ENCODE measurements at regions not wholly inside any gene's neighbourhood (a gene's known extent, or its start where the extent isn't known, plus 50 kb on each side); places are given as distances from the start of the nearest gene placed in this dataset.

DNA sequence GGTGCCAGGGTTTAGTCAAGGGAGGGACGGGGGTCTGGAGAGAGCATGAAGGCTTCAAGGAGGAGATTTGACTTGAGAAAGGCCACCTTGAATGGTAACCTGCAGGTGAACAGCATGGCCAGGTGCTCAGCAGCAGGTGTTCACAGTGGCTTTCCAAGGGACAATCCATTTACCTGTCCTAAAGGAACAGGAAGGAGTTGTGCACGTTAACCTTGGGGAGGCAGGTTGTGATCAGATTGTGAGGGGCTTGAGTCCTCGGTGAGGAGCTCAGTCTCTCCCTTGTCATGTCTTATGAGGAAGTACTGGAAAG, 120.1 kb upstream of the ERCC6L2 start:
- DNase-seq = no peak

DNA sequence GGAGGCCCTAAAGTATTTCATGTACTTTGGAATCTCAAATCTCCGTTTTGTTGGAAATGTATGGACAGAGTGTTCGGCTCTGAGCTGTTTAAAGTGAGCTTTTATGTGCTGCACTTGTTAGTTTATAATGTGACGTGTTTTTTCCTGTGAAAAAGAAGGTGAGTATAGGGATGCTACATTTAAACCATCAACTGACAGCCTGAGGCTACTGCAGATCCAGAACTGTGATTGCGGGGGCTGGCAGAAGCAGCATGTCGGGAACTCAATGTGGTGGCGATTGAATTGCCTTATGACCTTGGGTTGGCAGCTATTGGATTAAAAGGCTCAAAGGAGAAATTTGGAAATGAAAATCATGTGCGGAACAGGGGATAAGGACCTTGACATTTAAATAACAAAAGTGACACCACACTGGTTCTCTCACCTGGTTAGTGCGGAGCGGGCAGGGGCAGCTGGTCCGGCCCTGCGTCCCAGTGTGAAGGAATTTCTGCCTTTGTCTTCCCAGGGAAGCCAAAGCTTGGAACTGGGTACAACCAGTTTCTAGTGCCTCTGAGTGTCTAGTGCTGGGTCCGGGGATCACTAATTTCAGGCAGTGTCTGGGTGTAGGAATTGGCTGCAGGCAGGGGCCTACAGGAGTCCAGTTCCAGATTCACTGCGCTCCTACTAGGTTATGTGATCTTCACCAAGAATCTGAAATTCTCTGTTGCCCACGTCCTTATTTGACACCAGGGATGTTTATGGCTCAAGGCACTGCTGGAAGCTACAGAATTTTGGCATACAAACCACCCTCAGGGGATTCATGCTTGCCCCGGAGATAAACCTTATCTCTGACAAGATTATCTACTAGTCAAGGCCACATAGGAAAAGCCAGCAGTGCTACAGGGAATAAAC, 120.7 kb upstream of the ERCC6L2 start:
- no peak for DNase-seq

DNA sequence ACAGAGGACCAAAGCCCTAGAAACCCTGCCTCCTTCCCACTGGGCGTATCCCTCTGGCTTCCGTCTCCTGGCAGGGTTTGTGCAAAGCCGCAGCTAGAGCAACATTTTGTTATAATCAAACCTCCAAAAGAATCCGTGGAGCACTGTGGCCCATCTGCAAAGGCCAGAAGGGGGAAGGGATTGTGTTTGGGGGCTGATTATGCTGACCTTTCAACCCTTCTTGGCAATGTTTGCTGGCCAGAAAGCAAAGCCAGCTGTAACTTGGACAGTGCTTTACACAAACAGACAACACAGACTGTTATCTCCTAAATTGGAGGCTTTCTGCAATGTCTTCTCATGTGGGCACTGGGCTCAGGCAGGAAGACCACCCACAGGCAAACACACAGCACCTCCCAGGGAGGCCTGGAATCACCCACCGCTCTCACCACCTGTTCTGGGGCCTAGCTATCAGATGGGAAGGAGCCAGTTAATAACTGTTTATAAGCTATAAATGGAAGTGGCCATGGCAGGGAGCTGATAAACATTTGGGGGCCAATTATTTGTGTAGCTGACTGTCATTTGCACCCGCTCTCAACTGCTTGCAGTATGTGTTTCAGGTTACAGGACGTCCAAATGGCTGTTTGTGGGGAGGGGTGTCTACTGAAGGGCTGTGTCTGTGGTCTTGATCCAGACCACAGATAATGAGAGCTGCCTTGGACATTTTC, 121.6 kb upstream of the ERCC6L2 start:
- no peak for DNase-seq

DNA sequence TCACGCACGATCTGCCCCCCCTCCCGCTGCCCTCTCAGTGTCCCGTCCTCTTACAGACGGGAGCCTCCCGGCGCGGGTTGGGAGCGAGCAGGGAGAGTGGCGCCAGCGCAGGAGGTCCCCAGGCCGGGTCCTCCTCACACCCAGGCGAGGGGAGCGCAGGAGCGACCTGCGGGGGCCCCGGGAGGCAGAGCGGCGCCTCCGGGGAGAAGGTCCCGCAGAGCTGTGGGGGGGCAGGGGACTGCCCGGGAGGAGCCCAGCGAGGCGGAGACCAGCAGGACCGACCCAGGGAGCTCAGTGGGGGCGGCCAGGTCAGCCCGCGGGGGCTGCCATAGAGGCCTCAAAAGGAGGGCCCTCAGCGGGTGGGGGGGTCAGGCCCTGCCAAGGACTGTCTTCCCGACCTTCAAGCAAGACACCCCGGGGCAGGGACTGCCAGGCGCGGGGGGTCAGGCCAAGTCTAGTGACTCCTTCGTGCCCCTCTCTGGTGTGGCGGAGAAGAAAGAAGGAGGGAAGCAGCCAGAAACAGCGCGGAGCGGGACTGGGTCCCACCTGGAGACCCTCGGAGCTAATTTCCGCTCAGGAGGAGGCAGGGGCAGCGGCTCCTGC, 123.3 kb upstream of the ERCC6L2 start:
- DNase-seq = no peak

DNA sequence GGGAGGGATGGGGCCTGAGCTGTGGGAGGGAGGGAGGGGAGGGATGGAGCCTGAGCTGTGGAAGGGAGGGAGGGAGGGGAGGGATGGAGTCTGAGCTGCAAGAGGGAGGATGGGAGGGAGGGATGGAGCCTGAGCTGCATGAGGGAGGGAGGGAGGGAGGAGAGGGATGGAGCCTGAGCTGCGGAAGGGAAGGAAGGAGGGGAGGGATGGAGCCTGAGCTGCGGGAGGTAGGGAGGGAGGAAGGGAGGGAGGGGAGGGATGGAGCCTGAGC, 124.0 kb upstream of the ERCC6L2 start:
- DNase-seq = no peak

DNA sequence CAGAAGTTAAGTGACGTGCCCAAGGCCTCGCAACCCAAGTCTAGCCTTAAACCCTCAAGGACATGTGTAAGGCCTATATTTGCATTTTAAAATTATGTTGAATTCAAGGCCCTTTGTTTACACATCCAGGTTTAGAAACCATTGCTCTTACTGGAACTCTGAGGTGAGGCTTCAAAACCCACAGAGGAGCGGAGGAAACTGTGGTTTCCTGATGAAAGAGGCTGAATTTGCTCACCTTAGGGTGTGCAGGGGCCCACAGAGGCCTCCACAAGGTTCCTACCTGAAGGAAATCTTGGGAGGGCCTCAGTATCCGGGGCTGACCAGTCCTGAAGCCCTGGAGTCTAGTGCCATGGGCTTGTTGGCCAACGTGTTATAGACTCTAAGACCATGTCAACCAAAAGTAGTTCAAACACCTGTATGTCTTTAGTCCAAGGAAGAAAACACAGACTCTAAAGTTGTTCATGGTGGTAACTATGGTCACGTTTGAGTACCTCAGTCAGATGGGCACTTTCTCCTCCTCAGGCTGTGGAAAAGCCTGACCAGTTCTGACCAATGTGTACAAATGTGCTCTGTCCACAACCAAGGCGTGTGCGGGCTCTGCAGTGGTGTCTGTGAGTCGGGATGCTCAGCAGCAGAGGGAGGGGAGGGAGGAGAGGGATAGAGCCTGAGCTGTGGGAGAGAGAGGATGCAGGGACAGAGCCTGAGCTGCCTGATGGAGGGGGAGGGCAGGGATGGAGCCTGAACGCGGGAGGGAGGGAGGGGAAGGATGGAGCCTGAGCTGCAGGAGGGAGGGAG, 124.6 kb upstream of the ERCC6L2 start:
- DNase-seq = peak in 1 of 2 donors; percentile 3

DNA sequence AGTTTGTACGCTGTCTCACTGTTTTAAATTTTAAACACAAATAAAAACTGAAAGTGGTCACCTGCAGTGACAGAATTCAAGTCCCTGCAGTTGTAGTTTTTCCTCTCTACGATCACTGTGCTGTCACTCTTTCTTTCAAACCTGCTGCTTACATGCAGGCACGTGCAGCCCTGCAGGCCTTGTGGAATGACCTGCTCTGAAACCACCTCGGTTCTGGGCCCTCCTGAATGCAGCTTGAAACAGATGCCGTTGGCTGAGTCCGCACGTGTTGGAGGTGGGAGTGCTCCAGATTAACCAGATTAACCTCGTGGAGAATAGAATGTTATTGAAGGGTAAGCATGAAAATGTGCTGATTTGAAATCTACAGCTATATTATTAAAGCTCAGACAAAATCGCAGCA, 126.0 kb upstream of the ERCC6L2 start:
- DNase-seq = no peak

DNA sequence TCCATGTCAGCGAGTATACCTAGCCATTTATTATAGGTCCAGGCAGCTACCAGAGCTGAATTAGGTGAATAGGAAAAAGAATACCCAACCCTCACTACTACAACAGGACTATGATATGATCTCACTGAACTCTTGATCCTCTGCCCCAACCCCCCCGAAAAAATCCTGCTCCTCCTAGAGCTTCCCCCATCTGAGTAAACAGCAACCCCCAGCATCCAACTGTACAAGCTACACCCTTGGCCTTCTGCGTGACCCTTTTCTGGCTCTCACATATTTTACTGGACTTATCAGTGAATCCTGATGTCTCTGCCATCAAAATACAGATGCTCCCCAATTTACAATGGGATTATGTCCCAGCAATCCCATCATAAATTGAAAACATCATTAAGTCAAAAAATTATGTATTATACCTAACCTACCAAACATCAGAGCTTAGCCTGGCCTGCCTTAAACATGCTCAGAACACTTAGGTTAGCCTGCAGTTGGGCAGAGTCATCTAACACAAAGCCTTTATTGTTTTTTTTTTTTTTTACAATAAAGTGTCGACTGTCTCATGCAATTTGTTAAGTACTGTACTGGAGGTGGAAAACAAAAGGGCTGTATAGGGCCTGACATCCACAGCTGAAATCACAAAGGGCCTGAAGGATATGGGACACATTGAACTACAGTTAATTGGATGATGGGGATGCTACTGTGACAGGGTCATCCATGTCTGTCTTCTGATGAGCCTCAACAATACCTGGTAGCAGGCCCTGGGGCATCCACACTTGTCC, 128.9 kb upstream of the ERCC6L2 start:
- DNase-seq = no peak

DNA sequence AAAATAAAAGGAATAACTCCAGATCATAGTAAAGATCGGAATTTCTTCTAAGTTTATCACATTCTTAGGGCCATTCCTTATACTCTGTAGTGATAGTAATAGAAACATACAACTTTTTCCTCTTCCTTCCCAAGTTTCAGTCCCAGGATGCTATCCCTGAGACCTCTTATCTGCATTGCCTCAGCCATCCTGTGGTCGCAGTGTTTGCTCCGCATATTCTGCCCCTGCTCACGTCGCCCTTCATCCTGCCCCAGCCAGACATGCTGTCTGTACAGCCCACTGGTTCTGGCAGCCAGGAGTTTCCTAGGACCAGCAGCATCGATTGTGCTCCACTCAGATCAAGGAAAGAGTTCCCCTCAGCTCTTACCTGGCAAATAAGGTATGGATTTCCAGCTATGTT, 132.7 kb upstream of the ERCC6L2 start:
- no peak for DNase-seq

DNA sequence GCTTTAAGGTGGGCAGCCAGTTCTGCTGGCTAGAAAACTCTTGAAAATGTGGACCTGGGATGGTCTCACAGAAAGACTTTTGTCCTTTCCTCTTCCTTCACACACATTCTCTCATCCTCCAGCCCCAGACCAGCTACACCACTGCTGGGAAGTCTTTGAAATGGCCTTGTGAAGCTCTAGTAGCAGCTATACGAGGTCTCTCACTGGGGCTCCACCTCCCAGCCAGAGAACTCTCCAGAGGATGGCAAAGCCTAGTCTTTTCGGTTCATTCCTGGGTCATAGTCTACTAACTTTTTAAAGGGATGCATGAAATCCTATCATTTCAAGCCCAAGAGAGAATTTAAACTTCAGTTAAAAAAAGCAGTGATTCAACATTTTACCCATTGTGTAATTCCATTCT, 133.9 kb upstream of the ERCC6L2 start:
- DNase-seq = no peak

DNA sequence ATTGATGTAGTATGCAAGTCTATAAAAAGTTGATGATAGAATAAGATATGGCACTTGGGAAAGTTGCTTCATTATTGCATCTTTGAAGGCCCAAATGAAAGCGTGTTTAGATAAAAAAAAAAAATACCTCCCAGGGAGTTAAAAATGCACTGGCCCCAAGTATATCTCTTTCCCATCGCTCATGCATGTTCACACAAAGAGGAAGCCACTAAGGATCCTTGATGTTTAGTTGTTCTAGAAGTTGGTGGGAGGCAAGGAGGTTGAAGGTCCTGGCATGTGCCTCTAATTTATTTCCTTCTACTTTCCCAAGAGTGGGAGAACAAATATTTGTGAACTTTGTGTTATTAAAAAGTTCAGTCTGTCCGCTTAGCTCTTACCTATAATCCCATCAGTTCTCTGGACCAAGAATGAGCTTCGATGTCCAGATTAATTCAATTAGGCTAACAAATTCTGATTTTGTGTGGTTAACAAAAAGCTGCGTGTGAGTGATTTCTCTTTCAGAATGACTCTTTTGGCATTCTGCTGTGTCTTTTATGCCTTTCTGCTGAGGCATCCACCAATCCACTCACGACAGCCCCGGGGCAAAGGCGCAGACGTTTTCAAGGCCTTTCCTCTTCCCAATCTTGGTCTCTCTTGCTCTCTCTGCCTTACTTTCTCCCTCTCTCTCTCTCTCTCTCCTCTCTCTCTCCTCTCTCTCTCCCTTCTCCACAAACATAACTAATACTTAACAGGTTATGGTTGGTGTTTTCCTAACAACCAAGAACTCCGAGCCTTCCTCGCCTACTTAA, 135.1 kb upstream of the ERCC6L2 start:
- DNase-seq = no peak

DNA sequence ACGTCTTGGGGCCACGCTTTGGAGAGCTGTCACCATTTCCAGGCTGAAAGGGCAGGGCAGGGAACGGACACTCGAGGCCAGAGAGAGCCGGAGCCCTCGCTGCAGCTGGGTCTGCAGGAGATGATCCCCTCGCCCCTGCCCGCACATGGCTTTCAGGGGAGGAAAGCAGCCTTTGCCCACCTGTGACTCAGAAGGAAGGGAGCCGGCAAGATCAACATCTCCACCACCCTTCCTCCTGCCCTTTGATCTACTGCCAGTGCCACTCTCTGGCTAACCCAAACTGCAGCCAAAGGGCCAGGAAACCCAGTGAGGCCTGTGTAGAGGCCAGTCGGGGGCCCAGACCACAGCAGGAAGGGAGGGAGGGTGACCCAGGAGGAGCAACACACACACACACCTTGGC, 137.1 kb upstream of the ERCC6L2 start:
- DNase-seq = no peak

DNA sequence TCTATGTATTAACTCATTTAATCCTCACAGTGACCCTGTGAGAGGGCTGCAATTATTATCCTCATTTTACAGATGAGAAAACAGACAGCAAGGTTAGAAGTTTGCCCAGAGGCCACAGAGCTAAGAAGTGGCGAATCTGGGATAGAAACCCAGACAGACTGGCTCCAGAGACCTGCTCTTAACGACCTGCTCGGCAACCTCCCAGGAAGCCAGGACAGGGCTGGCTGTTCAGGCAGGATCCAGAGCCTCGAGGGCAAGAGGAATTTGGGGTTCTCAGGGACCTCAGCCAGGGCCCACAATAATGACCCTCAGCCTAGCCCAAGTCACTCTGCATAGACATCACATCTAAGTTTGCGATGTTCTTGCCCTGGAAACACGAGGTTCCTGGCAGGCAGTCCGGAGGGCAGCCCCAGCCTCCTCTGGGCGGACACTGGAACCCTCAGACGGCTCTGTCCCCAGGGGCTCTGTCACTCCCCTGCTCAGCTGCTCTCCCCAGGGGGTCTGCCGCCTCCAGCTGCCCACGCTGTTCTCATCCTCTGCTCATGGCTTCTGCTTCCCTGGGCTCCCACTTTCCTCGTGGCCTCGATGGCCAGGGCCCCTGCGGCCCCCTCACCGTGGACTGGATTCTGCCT, 138.5 kb upstream of the ERCC6L2 start:
- DNase-seq = no peak

DNA sequence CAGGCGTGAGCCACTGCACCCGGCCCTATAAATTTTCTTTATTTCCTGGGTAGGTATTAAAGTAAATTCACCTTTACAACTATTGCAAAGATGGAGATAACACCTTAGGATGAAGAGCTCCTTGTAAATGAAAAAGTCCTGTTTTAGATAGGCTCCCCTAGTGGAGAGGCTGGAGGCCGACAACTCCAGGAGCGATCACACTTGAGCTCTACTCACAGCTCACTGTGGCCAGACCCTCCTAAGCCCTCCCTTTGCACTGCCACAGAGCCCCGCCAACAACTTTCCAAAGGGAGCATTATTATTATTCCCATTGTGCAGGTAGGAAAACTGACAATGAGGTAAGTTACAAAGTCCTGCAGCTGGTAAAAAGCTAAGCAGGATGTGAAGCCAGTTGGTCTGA, 139.1 kb upstream of the ERCC6L2 start:
- no peak for DNase-seq

DNA sequence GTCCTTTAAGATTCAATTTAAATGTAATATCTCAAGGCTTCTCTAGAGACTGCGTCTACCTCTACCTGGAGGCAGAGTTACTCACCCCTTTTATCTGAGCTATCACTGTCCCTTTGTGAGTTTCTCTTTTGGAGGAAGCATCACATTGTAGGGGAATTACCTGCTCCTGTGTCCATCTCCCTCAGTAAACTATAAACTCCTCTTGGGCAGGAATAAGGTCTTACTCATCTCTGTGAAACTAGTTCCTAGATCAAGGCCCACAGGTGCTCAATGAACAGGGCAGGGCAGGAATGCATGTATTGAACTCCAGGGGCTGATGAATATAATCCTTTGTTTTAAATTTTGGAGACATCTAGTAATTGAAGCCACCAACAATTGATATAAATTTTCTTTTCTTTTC, 139.8 kb upstream of the ERCC6L2 start:
- no peak for DNase-seq

DNA sequence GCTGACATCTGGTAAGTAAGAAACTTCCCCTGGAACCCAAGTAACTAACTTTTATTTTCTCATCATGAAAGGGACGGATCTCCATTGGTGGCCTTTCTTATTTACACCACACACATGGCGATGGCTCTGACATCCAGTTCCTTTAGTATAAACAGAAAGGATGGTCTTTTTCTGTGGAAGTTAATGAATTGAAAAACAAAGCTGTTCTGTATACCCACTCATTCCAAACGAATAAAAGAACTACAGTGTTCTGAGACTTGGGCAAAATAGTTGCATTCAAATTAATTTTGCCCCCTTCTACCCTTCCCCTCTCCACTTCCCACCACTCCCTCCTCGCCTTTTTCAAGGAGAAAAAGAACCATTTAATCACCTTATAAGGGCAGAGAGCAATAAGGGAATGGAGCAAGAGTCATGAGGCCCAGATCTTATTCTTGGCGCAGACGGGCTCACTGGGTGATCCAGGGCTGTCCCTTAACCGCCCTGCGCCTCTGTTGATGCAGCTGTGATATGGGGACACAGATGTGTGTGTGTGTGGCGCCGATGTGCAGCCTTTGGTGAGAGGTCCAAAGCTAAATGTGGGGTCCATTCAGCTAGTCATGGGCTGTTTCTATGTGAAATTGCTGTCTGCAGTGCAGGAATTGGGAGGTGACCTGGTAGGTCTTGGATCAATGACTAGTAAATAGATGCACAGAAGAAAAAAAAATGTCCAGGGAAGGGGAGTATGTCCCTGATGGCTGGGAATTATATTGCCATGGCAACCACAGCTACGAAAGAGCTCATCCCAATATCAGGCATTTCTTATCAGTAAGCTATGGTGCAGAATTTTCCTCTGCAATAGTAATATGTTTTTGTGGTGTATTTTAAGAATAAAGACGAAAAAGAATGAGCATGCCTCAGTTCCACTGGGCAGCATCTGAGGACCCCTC, 141.5 kb upstream of the ERCC6L2 start:
- no peak for DNase-seq

DNA sequence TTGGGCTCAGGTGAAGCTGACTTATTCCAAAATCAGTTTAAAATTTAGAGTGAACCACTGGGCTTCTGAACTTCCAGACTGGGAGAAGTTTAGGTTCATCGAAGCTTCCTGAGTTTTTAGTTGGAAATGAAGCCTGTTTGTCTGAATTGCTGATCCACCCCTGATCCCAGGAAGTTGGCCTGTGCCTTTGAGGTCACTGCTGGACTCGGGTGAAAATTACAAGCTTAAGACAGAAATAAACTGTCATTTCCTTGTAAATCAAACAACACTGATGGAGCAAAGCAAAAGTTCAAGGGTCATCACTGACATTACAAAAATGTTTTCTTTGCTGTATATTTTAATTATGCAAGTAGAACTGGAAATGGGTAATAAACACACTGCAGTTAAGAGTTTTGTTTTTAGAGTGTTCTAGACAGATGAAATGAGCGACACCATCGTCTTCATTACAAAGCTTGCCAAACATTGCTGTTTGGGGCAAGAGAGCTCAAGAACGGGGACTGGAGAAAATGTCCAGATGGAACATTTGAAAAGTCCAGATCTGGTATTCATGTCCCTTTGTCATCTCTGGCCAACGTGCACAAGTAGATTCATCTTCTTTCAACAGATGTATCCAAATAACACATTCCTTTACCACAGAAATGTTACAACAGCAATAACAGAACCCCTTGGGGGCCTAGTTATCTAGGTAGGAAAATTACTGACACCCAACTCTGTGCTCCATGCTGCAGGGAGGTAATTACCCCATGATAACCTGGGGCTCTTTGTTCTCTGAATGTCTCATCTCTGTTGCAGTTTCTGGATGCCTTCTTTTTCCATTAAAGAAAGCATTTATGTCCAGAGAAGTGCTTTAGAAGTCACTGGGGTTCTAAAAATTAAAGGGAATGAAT, 142.4 kb upstream of the ERCC6L2 start:
- DNase-seq = no peak

DNA sequence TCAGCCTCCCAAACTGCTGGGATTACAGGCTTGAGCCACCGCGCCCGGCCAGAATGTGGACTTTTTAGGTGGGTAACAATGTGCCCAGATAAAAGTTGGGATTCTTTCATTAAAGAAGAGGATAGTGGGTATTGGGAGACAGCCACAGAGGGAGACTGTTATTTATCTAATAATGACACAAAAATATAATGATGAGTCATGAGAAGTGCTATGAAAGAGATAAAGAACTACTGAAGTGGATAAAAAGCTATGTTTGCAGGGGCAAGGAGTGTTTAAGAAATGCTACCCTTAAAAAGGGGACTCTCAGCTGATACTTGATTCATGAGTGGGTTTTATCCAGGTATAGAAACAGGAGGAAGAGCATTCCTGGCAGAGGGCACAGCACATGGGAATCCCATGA, 143.6 kb upstream of the ERCC6L2 start:
- DNase-seq = no peak

DNA sequence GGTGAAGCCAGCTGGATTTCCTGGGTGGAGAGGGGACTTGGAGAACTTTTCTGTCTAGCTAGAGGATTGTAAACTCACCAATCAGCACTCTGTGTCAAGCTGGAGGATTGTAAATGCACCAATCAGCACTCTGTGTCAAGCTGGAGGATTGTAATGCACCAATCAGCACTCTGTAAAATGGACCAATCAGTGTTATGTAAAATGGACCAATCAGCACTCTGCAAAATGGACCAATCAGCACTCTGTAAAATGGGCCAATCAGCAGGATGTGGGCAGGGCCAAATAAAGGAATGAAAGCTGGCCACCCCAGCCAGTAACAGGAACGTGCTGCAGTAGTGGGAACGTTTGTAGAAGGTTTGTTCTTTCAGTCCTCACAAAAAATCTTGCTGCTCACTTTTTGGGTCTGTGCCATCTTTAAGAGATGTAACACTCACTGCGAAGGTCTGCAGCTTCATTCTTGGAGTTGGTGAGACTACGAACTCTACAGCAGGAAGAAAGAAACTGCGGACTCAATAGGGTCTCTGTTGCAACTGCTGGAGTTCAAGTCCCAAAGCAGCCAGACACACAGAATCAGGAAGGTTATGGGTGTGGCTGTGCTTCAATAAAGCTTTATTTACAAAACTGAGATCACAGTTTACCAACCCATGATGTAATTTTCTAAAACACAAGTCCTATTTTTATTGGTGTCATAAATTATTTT, 145.7 kb upstream of the ERCC6L2 start:
- no peak for DNase-seq
